WTC11 (cell line): ENCODE measurements at regions not wholly inside any gene's neighbourhood (a gene's known extent, or its start where the extent isn't known, plus 50 kb on each side); places are given as distances from the start of the nearest gene placed in this dataset.

ENCODE experiments used
- CREB1 ChIP-seq: sonication (generic); formaldehyde crosslinking; IDR thresholded peaks from 2 replicates; pipeline ENCODE4 v1.8.0; 2023; ENCODE audit warnings: mild to moderate bottlenecking, missing genetic modification reagents
- CTCF ChIP-seq: fragments of 200-600 bp; IDR thresholded peaks from 2 replicates; pipeline ENCODE4 v1.8.0; 2022; ENCODE audit warnings: antibody characterized with exemption
- NR3C1 ChIP-seq: sonication (generic); formaldehyde crosslinking; conservative IDR thresholded peaks from 2 replicates; pipeline ENCODE4 v1.8.1; 2023; ENCODE audit warnings: low read depth, mild to moderate bottlenecking, missing genetic modification reagents
- ZNF121 ChIP-seq: sonication (generic); formaldehyde crosslinking; IDR thresholded peaks from 2 replicates; pipeline ENCODE4 v1.8.0; 2023; ENCODE audit warnings: missing genetic modification reagents
- ZNF416 ChIP-seq: fragments of 250-450 bp; sonication (Bioruptor Pico); IDR thresholded peaks from 2 replicates; pipeline ENCODE4 v1.9.0; 2021; ENCODE audit warnings: mild to moderate bottlenecking, inconsistent platforms
- ZNF532 ChIP-seq: fragments of 250-450 bp; sonication (Bioruptor Pico); IDR thresholded peaks from 2 replicates; pipeline ENCODE4 v1.9.0; 2021; ENCODE audit warnings: mild to moderate bottlenecking, borderline replicate concordance

DNA sequence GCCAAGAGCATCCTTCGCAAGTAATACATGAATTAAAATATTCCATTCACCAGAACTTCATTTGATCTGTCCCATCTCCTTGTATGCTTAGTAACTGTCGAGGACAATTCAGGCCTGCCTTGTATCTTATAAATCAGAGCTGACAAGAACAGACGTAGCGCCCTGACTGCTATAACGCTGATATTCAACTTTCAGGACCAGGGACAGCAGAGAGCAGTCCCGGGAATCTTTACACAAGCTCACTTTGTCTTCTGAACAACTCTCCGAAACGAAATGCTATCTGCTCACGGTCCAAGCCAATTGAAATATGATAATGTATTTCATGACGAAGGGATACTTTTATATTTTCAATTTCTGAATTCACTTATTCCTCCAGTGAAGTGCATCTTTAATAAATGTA is 175.7 kb downstream of the VCY1B start:
- TF ChIP-seq CTCF (no peak), NR3C1 (CRISPR knock-in tag) (no peak), ZNF532 (CRISPR knock-in tag) (no peak), ZNF416 (CRISPR knock-in tag) (no peak), CREB1 (no peak), ZNF121 (CRISPR knock-in tag) (no peak)
